C4-2B (cell line): ENCODE measurements at regions not wholly inside any gene's neighbourhood (a gene's known extent, or its start where the extent isn't known, plus 50 kb on each side); places are given as distances from the start of the nearest gene placed in this dataset.

ENCODE experiments used
- CTCF ChIP-seq: fragments of 450-650 bp; conservative IDR thresholded peaks from 2 replicates; pipeline ENCODE4 v1.5.1; 2017; ENCODE audit warnings: mild to moderate bottlenecking
- ZFX ChIP-seq: fragments of 450-650 bp; IDR thresholded peaks from 2 replicates; pipeline ENCODE4 v1.6.1; 2017

- TF ChIP-seq CTCF (no peak), ZFX (no peak)
Observed at GRCh38 chr10:30134171-30134945, 75.0 kb upstream of the JCAD start.
